ENCODE measurements at regions not wholly inside any gene's neighbourhood (a gene's known extent, or its start where the extent isn't known, plus 50 kb on each side); places are given as distances from the start of the nearest gene placed in this dataset.

- H3K9me3 ChIP-seq, result no peaks in the 10 kb centered on the region
Measured at GRCh38 chr1:239874831-239875230, 216.9 kb upstream of the FMN2 start.

DNA sequence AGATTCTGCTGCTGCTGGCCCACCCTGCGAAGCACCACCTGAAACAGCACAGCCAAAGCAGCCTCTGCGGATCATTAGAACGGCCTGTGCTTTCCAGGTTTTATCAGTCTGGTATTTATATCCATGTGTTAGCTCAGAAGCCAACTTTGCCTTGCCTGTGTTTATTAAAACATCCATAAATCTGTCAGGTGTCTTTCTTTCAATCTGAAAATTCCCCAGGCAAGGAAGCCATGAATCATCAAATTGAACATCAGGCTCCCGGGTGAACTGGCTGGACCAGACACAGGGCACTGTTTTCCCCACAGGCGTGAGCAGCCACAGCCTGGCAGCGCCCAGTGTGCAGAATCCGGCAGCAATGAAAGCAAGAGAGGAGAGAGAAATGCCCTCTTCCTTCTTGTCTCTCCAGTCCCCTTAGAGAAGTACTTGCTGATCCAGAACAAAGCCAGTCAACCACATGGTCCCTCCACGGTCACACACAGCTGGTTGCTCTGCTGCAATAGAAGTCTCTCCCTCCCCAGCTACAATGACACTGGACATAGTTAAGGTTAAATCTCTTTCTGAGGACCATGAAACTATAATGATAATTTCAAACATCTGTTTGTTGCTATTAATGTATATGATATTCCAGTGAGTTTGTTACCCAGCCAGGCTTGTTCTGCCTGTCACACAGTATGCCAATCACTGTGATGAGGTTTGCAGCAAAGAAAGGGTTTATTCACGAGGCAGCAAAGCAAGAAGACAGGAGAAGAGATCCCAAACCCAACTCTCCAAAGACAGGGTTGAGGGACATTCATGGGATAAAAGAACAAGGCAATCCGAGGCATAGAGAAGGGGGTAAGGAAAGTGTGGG lies 212.1 kb upstream of the FMN2 start:
- Histone ChIP-seq H3K4me3 (no peak overlapping the region), H3K27me3 (no peaks in the 10 kb centered on the region), H3K4me1 (peaks cover 0 to 29% (median 26%) of the 10 kb centered on the region in 4 donors), H3K9me3 (no peaks in the 10 kb centered on the region), H3K27ac (peak overlapping the region in 3 of 4 donors; percentile 15 to 59 (median 45)), H3K36me3 (no peaks in the 10 kb centered on the region)
- intact Hi-C loops (cut with DNase I), result no loop called here
- 68 to 73% methylated on average over 10 of the region's 10 CpGs for WGBS, 2 donors
- TF ChIP-seq POLR2A (IDR thresholded peaks at IDR 0.05) (no peak), POLR2AphosphoS5 (IDR thresholded peaks at IDR 0.05) (peak in 2 of 4 donors; percentile 28)
- TF ChIP-seq, protein P1, sequence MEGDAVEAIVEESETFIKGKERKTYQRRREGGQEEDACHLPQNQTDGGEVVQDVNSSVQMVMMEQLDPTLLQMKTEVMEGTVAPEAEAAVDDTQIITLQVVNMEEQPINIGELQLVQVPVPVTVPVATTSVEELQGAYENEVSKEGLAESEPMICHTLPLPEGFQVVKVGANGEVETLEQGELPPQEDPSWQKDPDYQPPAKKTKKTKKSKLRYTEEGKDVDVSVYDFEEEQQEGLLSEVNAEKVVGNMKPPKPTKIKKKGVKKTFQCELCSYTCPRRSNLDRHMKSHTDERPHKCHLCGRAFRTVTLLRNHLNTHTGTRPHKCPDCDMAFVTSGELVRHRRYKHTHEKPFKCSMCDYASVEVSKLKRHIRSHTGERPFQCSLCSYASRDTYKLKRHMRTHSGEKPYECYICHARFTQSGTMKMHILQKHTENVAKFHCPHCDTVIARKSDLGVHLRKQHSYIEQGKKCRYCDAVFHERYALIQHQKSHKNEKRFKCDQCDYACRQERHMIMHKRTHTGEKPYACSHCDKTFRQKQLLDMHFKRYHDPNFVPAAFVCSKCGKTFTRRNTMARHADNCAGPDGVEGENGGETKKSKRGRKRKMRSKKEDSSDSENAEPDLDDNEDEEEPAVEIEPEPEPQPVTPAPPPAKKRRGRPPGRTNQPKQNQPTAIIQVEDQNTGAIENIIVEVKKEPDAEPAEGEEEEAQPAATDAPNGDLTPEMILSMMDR (IDR thresholded peaks at IDR 0.05), result no peak
- DNase-seq, result no peak

More at GRCh38 chr1:239874831-239875230, 216.9 kb upstream of the FMN2 start:
- WGBS, 2 donors, result 95 to 96% methylated on average over 10 of the region's 10 CpGs
- Histone ChIP-seq H3K4me3 (no peak overlapping the region), H3K27ac (no peak overlapping the region), H3K27me3 (no peaks in the 10 kb centered on the region), H3K36me3 (no peaks in the 10 kb centered on the region), H3K4me1 (peaks cover 0 to 19% (median 17%) of the 10 kb centered on the region in 4 donors)
- no peak for DNase-seq
- TF ChIP-seq POLR2AphosphoS5 (IDR thresholded peaks at IDR 0.05) (no peak), POLR2A (IDR thresholded peaks at IDR 0.05) (no peak), EP300 (IDR thresholded peaks at IDR 0.05) (no peak)
- TF ChIP-seq, protein P1 (IDR thresholded peaks at IDR 0.05), result no peak
- intact Hi-C loops (cut with DNase I), result no loop called here

DNA sequence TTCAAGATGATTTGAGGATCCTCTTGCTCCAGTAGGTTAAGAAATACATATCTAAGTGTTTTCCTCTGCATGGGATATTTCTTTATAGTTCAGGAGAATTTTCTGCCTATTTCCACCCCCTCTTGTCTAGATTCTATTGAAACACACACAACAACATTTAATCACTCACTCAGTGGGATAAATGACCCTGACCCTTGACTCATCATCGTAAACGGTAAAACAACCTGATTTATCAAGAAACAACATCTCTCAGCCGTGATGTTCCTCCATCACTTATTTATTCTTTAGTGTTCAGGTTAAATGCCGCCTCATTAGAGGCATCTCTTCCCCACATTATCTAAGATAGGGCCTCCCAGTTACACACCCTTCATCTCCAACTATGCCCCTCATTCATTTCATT lies 208.7 kb upstream of the FMN2 start:
- TF ChIP-seq EP300 (IDR thresholded peaks at IDR 0.05), result no peak
- no peak for TF ChIP-seq POLR2A (IDR thresholded peaks at IDR 0.05)
- TF ChIP-seq POLR2AphosphoS5 (IDR thresholded peaks at IDR 0.05), result no peak
- TF ChIP-seq, protein P1 (IDR thresholded peaks at IDR 0.05), result no peak
- 84 to 92% methylated on average over 4 of the region's 4 CpGs for WGBS, 2 donors
- intact Hi-C loops (cut with DNase I), result no loop called here

DNA sequence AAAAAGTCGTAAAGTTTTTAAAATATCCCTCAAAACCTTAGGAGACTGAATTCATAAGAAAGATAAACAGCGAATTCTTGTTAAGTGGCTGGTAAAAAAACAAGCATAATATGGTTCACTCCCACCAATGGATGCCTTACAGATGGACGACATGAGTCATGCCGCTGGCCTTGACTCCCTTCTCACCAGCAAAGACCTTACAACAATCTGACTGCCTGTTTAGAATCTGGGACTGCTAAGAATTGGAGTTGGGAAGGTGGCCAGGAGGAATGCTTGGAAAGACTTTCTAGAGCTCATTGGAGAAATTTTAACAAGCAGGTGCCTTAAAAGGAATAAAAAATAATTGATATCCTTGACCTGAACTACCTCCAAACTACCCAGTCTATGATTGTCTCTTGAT lies 206.9 kb upstream of the FMN2 start:
- intact Hi-C loops (cut with DNase I), result no loop called here
- Histone ChIP-seq H3K36me3 (no peaks in the 10 kb centered on the region), H3K27me3 (no peaks in the 10 kb centered on the region), H3K4me3 (no peak overlapping the region), H3K4me1 (peaks cover 0 to 20% (median 16%) of the 10 kb centered on the region in 4 donors), H3K9me3 (no peaks in the 10 kb centered on the region), H3K27ac (peak overlapping the region in 1 of 4 donors; percentile 27)
- no peak for DNase-seq
- WGBS, 2 donors, result 88 to 94% methylated on average over 4 of the region's 4 CpGs
- TF ChIP-seq, protein P1 (IDR thresholded peaks at IDR 0.05), result no peak
- TF ChIP-seq EP300 (IDR thresholded peaks at IDR 0.05) (no peak), POLR2A (IDR thresholded peaks at IDR 0.05) (no peak), POLR2AphosphoS5 (IDR thresholded peaks at IDR 0.05) (peak in 1 of 4 donors; percentile 22)

More for the DNA sequence above, 208.7 kb upstream of the FMN2 start:
- Histone ChIP-seq H3K27ac (no peak overlapping the region), H3K4me1 (peaks cover 0 to 35% (median 34%) of the 10 kb centered on the region in 4 donors), H3K9me3 (no peaks in the 10 kb centered on the region), H3K36me3 (no peaks in the 10 kb centered on the region), H3K4me3 (no peak overlapping the region), H3K27me3 (no peaks in the 10 kb centered on the region)
- DNase-seq, result no peak
